Neural cell (in vitro differentiated cells): ENCODE measurements at regions not wholly inside any gene's neighbourhood (a gene's known extent, or its start where the extent isn't known, plus 50 kb on each side); places are given as distances from the start of the nearest gene placed in this dataset.
"Not testable (repeated sequence)": the region's sequence is repeated elsewhere in the genome, so short reads cannot be mapped to it uniquely, and the experiment has no call there.

Experiments used
- CTCF ChIP-seq: fragments of 450-650 bp; IDR thresholded peaks from 2 replicates; pipeline ENCODE4 v1.5.1; 2014; ENCODE audit warnings: antibody characterized with exemption, mild to moderate bottlenecking, moderate library complexity; ENCODE audit not compliant: poor library complexity, severe bottlenecking
- EP300 ChIP-seq: fragments of 450-650 bp; conservative IDR thresholded peaks from 2 replicates; pipeline ENCODE4 v1.6.1; 2014; ENCODE audit warnings: antibody characterized with exemption, mild to moderate bottlenecking, moderate library complexity; ENCODE audit not compliant: poor library complexity, severe bottlenecking
- POLR2AphosphoS5 ChIP-seq: IDR thresholded peaks from 2 replicates; pipeline ENCODE4 v1.6.1; 2012
- REST ChIP-seq: IDR thresholded peaks from 2 replicates; pipeline ENCODE4 v1.6.1; 2012; ENCODE audit warnings: borderline replicate concordance
- SMC3 ChIP-seq: fragments of 450-650 bp; conservative IDR thresholded peaks from 2 replicates; pipeline ENCODE4 v1.6.1; 2014; ENCODE audit warnings: antibody characterized with exemption, mild to moderate bottlenecking, moderate library complexity; ENCODE audit not compliant: poor library complexity
- TAF1 ChIP-seq: IDR thresholded peaks from 2 replicates; pipeline ENCODE4 v1.6.1; 2012; ENCODE audit warnings: low read depth

- not testable (repeated sequence) for TF ChIP-seq POLR2AphosphoS5, SMC3, REST, TAF1, EP300, CTCF
Measured at GRCh38 chr16:16508344-16508743, 129.4 kb downstream of the NPIPA7 start.
